Stomach (tissue), 8 donors: ENCODE measurements at regions not wholly inside any gene's neighbourhood (a gene's known extent, or its start where the extent isn't known, plus 50 kb on each side); places are given as distances from the start of the nearest gene placed in this dataset.

Experiments used
- DNase-seq, 2 donors: peaks; one replicate each; pipeline versions ENCODE4 v3.0.0 to v3.0.0-alpha.2; 2013 to 2019
- H3K27ac ChIP-seq, 5 donors: fragments of 200-600 bp in 4 of 5; sonication (generic) in 4 of 5; one replicate each; pipeline ENCODE4 v1.5.1; 2013 to 2019; ENCODE audit warnings: mild to moderate bottlenecking in 1 of 5, moderate library complexity in 1 of 5
- H3K27me3 ChIP-seq, 3 donors: fragments of 200-600 bp; sonication (generic); one replicate each; pipeline ENCODE4 v1.5.1; 2017 to 2019; ENCODE audit warnings: mixed run types in 1 of 3
- H3K36me3 ChIP-seq, 4 donors: fragments of 200-600 bp; sonication (generic); 1 replicate in 3 of 4; 2 replicates in 1 of 4; pipeline ENCODE4 v1.5.1; 2016 to 2019
- H3K4me1 ChIP-seq, 4 donors: fragments of 200-600 bp; sonication (generic); one replicate each; pipeline ENCODE4 v1.5.1; 2016 to 2019
- H3K4me3 ChIP-seq, 4 donors: fragments of 200-600 bp; sonication (generic) in 3 of 4; one replicate each; pipeline ENCODE4 v1.5.1; 2016 to 2019; ENCODE audit warnings: mild to moderate bottlenecking in 1 of 4
- H3K9me3 ChIP-seq, 4 donors: fragments of 200-600 bp; sonication (generic); one replicate each; pipeline ENCODE4 v1.5.1; 2016 to 2019
- CTCF ChIP-seq, 7 experiments: fragments of 450-650 bp in 4 of 7; fragments of 200-600 bp in 3 of 7; sonication (generic) in 3 of 7; IDR thresholded peaks; one replicate each; pipeline ENCODE4 v1.5.1; 2016 to 2019; ENCODE audit warnings: antibody characterized with exemption in 7 of 7, control low read depth in 2 of 7, mild to moderate bottlenecking in 1 of 7
- EP300 ChIP-seq: sonication (generic); formaldehyde crosslinking; IDR thresholded peaks from one replicate; pipeline ENCODE4 v1.6.1; 2017; ENCODE audit warnings: antibody characterized with exemption
- POLR2A ChIP-seq, 4 donors: fragments of 450-650 bp; IDR thresholded peaks; one replicate each; pipeline ENCODE4 v1.6.1; 2016; ENCODE audit warnings: antibody characterized with exemption in 4 of 4, control low read depth in 2 of 4, mild to moderate bottlenecking in 1 of 4, moderate library complexity in 1 of 4
- POLR2AphosphoS5 ChIP-seq, 3 donors: sonication (generic); formaldehyde crosslinking; IDR thresholded peaks; one replicate each; pipeline ENCODE4 v1.6.1; 2016; ENCODE audit warnings: antibody characterized with exemption in 3 of 3
- WGBS, 5 donors: extraction: QIAGEN DNeasy Blood & Tissue Kit in 3 of 5; methylation state at CpG; one replicate each; pipeline versions ENCODE4 v1.1.5 to v1.1.7; 2013 to 2018; 5-methylcytosine and 5-hydroxymethylcytosine counted together
- intact Hi-C: fragments of 100-400 bp; cut with DNase I; formaldehyde crosslinking; loops from one replicate; pipeline ENCODE4 v1.15.1; 2023; ENCODE audit warnings: low total_unique reads
- donor health status: healthy with polysubstance abuse.
- donor health status: Bipolar disorder and iron deficiency.
- donor health status: healthy.

- peaks cover 0 to 2% (median 0%) of the 10 kb centered on the region in 4 donors for H3K9me3 ChIP-seq
- H3K27ac ChIP-seq = no peak overlapping the region
- H3K27me3 ChIP-seq = no peaks in the 10 kb centered on the region
- TF ChIP-seq POLR2AphosphoS5 (IDR thresholded peaks at IDR 0.05) = no peak
- no peak for TF ChIP-seq POLR2A (IDR thresholded peaks at IDR 0.05)
- TF ChIP-seq EP300 = no peak
- no peak for DNase-seq
- H3K4me3 ChIP-seq = no peak overlapping the region
- peaks cover 0 to 6% (median 0%) of the 10 kb centered on the region in 4 donors for H3K4me1 ChIP-seq
- intact Hi-C loops = no loop called here
- no peaks in the 10 kb centered on the region for H3K36me3 ChIP-seq
These were observed 94.6 kb downstream of the SPP2 start for GRCh38 chr2:234145057-234145456.

GRCh38 chr2:234143896-234144295 is 93.4 kb downstream of the SPP2 start:
- H3K4me3 ChIP-seq = no peak overlapping the region
- no peaks in the 10 kb centered on the region for H3K27me3 ChIP-seq
- peaks cover 0 to 9% (median 0%) of the 10 kb centered on the region in 4 donors for H3K9me3 ChIP-seq
- peaks cover 0 to 6% (median 0%) of the 10 kb centered on the region in 4 donors for H3K4me1 ChIP-seq
- no peak for TF ChIP-seq CTCF (IDR thresholded peaks at IDR 0.05)
- no peak for TF ChIP-seq POLR2A (IDR thresholded peaks at IDR 0.05)
- no peak for TF ChIP-seq POLR2AphosphoS5 (IDR thresholded peaks at IDR 0.05)
- no peak for TF ChIP-seq EP300
- H3K36me3 ChIP-seq = no peaks in the 10 kb centered on the region
- intact Hi-C loops = no loop called here
- H3K27ac ChIP-seq = no peak overlapping the region
- 84 to 89% (median 88%) methylated on average over 3 of the region's 3 CpGs for WGBS, 5 donors
- no peak for DNase-seq

- no peak for DNase-seq
- Histone ChIP-seq H3K27ac (no peak overlapping the region), H3K27me3 (no peaks in the 10 kb centered on the region), H3K4me1 (peaks cover 0 to 4% (median 0%) of the 10 kb centered on the region in 4 donors), H3K9me3 (peaks cover 0 to 9% (median 0%) of the 10 kb centered on the region in 4 donors), H3K4me3 (no peak overlapping the region), H3K36me3 (no peaks in the 10 kb centered on the region)
- WGBS, 5 donors = 78 to 89% (median 84%) methylated on average over 3 of the region's 3 CpGs
- TF ChIP-seq POLR2A (IDR thresholded peaks at IDR 0.05) (no peak), POLR2AphosphoS5 (IDR thresholded peaks at IDR 0.05) (no peak), CTCF (IDR thresholded peaks at IDR 0.05) (no peak), EP300 (no peak)
- intact Hi-C loops = no loop called here
These were observed 92.0 kb downstream of the SPP2 start for GRCh38 chr2:234142530-234142929.

- H3K4me1 ChIP-seq = peaks cover 0 to 9% (median 3%) of the 10 kb centered on the region in 4 donors
- H3K9me3 ChIP-seq = peaks cover 0 to 9% (median 0%) of the 10 kb centered on the region in 4 donors
- H3K27ac ChIP-seq = no peak overlapping the region
- TF ChIP-seq POLR2AphosphoS5 (IDR thresholded peaks at IDR 0.05) (no peak), POLR2A (IDR thresholded peaks at IDR 0.05) (no peak), CTCF (IDR thresholded peaks at IDR 0.05) (no peak), EP300 (no peak)
- intact Hi-C loops = loop anchor here (10.0 kb wide), 2 partner anchors 365 to 975 kb away; no protein-coding TSS in a partner anchor
- H3K27me3 ChIP-seq = peaks cover 0 to 3% (median 0%) of the 10 kb centered on the region in 3 donors
- H3K36me3 ChIP-seq = no peaks in the 10 kb centered on the region
- DNase-seq = no peak
- no peak overlapping the region for H3K4me3 ChIP-seq
- WGBS, 5 donors = 86 to 97% (median 94%) methylated on average over 5 of the region's 5 CpGs
These were observed 89.3 kb downstream of the SPP2 start for GRCh38 chr2:234139755-234140154.

GRCh38 chr2:234138836-234139235 is 88.3 kb downstream of the SPP2 start:
- no peak overlapping the region for H3K27ac ChIP-seq
- no peaks in the 10 kb centered on the region for H3K36me3 ChIP-seq
- peaks cover 0 to 9% (median 0%) of the 10 kb centered on the region in 4 donors for H3K9me3 ChIP-seq
- peaks cover 0 to 9% (median 3%) of the 10 kb centered on the region in 4 donors for H3K4me1 ChIP-seq
- TF ChIP-seq POLR2A (IDR thresholded peaks at IDR 0.05) (no peak), EP300 (no peak), CTCF (IDR thresholded peaks at IDR 0.05) (no peak), POLR2AphosphoS5 (IDR thresholded peaks at IDR 0.05) (no peak)
- 91 to 95% (median 94%) methylated on average over 9 of the region's 9 CpGs for WGBS, 5 donors
- peaks cover 0 to 10% (median 0%) of the 10 kb centered on the region in 3 donors for H3K27me3 ChIP-seq
- no peak for DNase-seq
- H3K4me3 ChIP-seq = no peak overlapping the region
- intact Hi-C loops = loop anchor here (10.0 kb wide), 2 partner anchors 366 to 976 kb away; no protein-coding TSS in a partner anchor
